ENCODE measurements at regions not wholly inside any gene's neighbourhood (a gene's known extent, or its start where the extent isn't known, plus 50 kb on each side); places are given as distances from the start of the nearest gene placed in this dataset.

GRCh38 chr4:124468360-124468759 is 244.2 kb downstream of the ANKRD50 start:
- Mint-ChIP-seq H3K36me3 (no peaks in the 10 kb centered on the region), H3K27me3 (no peaks in the 10 kb centered on the region), H3K4me1 (no peaks in the 10 kb centered on the region), H3K27ac (no peak overlapping the region), H3K4me3 (no peak overlapping the region), H3K9me3 (peaks cover 4% of the 10 kb centered on the region)
- no peak for DNase-seq

- H3K4me3 Mint-ChIP-seq = no peak overlapping the region
- H3K27ac Mint-ChIP-seq = no peak overlapping the region
- no peaks in the 10 kb centered on the region for H3K4me1 Mint-ChIP-seq
- peaks cover 5% of the 10 kb centered on the region for H3K9me3 Mint-ChIP-seq
- DNase-seq = no peak
- H3K27me3 Mint-ChIP-seq = no peaks in the 10 kb centered on the region
- no peaks in the 10 kb centered on the region for H3K36me3 Mint-ChIP-seq
Measured at GRCh38 chr4:124469981-124470380, 242.6 kb downstream of the ANKRD50 start.

- Mint-ChIP-seq H3K9me3 (peaks cover 1% of the 10 kb centered on the region), H3K27me3 (no peaks in the 10 kb centered on the region), H3K4me1 (no peaks in the 10 kb centered on the region), H3K4me3 (no peak overlapping the region), H3K27ac (no peak overlapping the region), H3K36me3 (no peaks in the 10 kb centered on the region)
- DNase-seq = no peak
Measured at GRCh38 chr4:124478470-124478869, 234.1 kb downstream of the ANKRD50 start.

- no peaks in the 10 kb centered on the region for H3K36me3 Mint-ChIP-seq
- no peak for DNase-seq
- no peaks in the 10 kb centered on the region for H3K9me3 Mint-ChIP-seq
- no peak overlapping the region for H3K27ac Mint-ChIP-seq
- no peaks in the 10 kb centered on the region for H3K4me1 Mint-ChIP-seq
- H3K4me3 Mint-ChIP-seq = no peak overlapping the region
- no peaks in the 10 kb centered on the region for H3K27me3 Mint-ChIP-seq
Measured at GRCh38 chr4:124480061-124480460, 232.5 kb downstream of the ANKRD50 start.

- Mint-ChIP-seq H3K27me3 (no peaks in the 10 kb centered on the region), H3K4me3 (no peak overlapping the region), H3K36me3 (no peaks in the 10 kb centered on the region), H3K9me3 (no peaks in the 10 kb centered on the region), H3K27ac (no peak overlapping the region), H3K4me1 (no peaks in the 10 kb centered on the region)
- no peak for DNase-seq
Measured at GRCh38 chr4:124481123-124481522, 231.4 kb downstream of the ANKRD50 start.

- no peak overlapping the region for H3K27ac Mint-ChIP-seq
- no peaks in the 10 kb centered on the region for H3K9me3 Mint-ChIP-seq
- no peak for DNase-seq
Measured at GRCh38 chr4:124483048-124483906, 229.3 kb downstream of the ANKRD50 start.

GRCh38 chr4:124484008-124484407 is 228.5 kb downstream of the ANKRD50 start:
- H3K4me1 Mint-ChIP-seq = no peaks in the 10 kb centered on the region
- no peaks in the 10 kb centered on the region for H3K27me3 Mint-ChIP-seq
- H3K9me3 Mint-ChIP-seq = no peaks in the 10 kb centered on the region
- H3K27ac Mint-ChIP-seq = no peak overlapping the region
- DNase-seq = no peak
- no peaks in the 10 kb centered on the region for H3K36me3 Mint-ChIP-seq
- no peak overlapping the region for H3K4me3 Mint-ChIP-seq

More at GRCh38 chr4:124483048-124483906, 229.3 kb downstream of the ANKRD50 start:
- Mint-ChIP-seq H3K4me1 (no peaks in the 10 kb centered on the region), H3K27me3 (no peaks in the 10 kb centered on the region), H3K4me3 (no peak overlapping the region), H3K36me3 (no peaks in the 10 kb centered on the region)

- no peak for DNase-seq
- Mint-ChIP-seq H3K27me3 (no peaks in the 10 kb centered on the region), H3K4me1 (no peaks in the 10 kb centered on the region), H3K9me3 (no peaks in the 10 kb centered on the region), H3K36me3 (no peaks in the 10 kb centered on the region), H3K27ac (no peak overlapping the region), H3K4me3 (no peak overlapping the region)
Measured at GRCh38 chr4:124484940-124485339, 227.6 kb downstream of the ANKRD50 start.

GRCh38 chr4:124486423-124486822 is 226.1 kb downstream of the ANKRD50 start:
- H3K4me3 Mint-ChIP-seq = no peak overlapping the region
- H3K9me3 Mint-ChIP-seq = no peaks in the 10 kb centered on the region
- H3K27ac Mint-ChIP-seq = no peak overlapping the region
- no peaks in the 10 kb centered on the region for H3K36me3 Mint-ChIP-seq
- peaks cover 3% of the 10 kb centered on the region for H3K27me3 Mint-ChIP-seq
- DNase-seq = no peak
- no peaks in the 10 kb centered on the region for H3K4me1 Mint-ChIP-seq

GRCh38 chr4:124487651-124488050 is 224.9 kb downstream of the ANKRD50 start:
- H3K9me3 Mint-ChIP-seq = no peaks in the 10 kb centered on the region
- H3K36me3 Mint-ChIP-seq = no peaks in the 10 kb centered on the region
- H3K27ac Mint-ChIP-seq = no peak overlapping the region
- H3K27me3 Mint-ChIP-seq = peaks cover 3% of the 10 kb centered on the region
- DNase-seq = no peak
- H3K4me1 Mint-ChIP-seq = no peaks in the 10 kb centered on the region
- H3K4me3 Mint-ChIP-seq = no peak overlapping the region

GRCh38 chr4:124491361-124492145 is 221.0 kb downstream of the ANKRD50 start:
- Mint-ChIP-seq H3K4me1 (no peaks in the 10 kb centered on the region), H3K4me3 (no peak overlapping the region), H3K9me3 (no peaks in the 10 kb centered on the region), H3K36me3 (no peaks in the 10 kb centered on the region), H3K27me3 (peaks cover 3% of the 10 kb centered on the region), H3K27ac (no peak overlapping the region)
- DNase-seq = no peak

- Mint-ChIP-seq H3K9me3 (no peaks in the 10 kb centered on the region), H3K27me3 (no peaks in the 10 kb centered on the region), H3K4me3 (no peak overlapping the region), H3K36me3 (no peaks in the 10 kb centered on the region), H3K27ac (no peak overlapping the region), H3K4me1 (no peaks in the 10 kb centered on the region)
- no peak for DNase-seq
Measured at GRCh38 chr4:124499261-124499660, 213.3 kb downstream of the ANKRD50 start.

GRCh38 chr4:124501576-124501975 is 211.0 kb downstream of the ANKRD50 start:
- H3K9me3 Mint-ChIP-seq = no peaks in the 10 kb centered on the region
- H3K27me3 Mint-ChIP-seq = no peaks in the 10 kb centered on the region
- DNase-seq = no peak
- no peak overlapping the region for H3K4me3 Mint-ChIP-seq
- H3K27ac Mint-ChIP-seq = no peak overlapping the region
- no peaks in the 10 kb centered on the region for H3K36me3 Mint-ChIP-seq
- H3K4me1 Mint-ChIP-seq = no peaks in the 10 kb centered on the region

- H3K27me3 Mint-ChIP-seq = peaks cover 4% of the 10 kb centered on the region
- no peaks in the 10 kb centered on the region for H3K36me3 Mint-ChIP-seq
- H3K4me3 Mint-ChIP-seq = no peak overlapping the region
- H3K9me3 Mint-ChIP-seq = no peaks in the 10 kb centered on the region
- DNase-seq = no peak
- no peaks in the 10 kb centered on the region for H3K4me1 Mint-ChIP-seq
- no peak overlapping the region for H3K27ac Mint-ChIP-seq
Measured at GRCh38 chr4:124504431-124504830, 208.1 kb downstream of the ANKRD50 start.

GRCh38 chr4:124505211-124505610 is 207.3 kb downstream of the ANKRD50 start:
- no peaks in the 10 kb centered on the region for H3K9me3 Mint-ChIP-seq
- H3K4me3 Mint-ChIP-seq = no peak overlapping the region
- no peaks in the 10 kb centered on the region for H3K4me1 Mint-ChIP-seq
- no peak for DNase-seq
- H3K27ac Mint-ChIP-seq = no peak overlapping the region
- no peaks in the 10 kb centered on the region for H3K36me3 Mint-ChIP-seq
- H3K27me3 Mint-ChIP-seq = peaks cover 4% of the 10 kb centered on the region
